Esophagus squamous epithelium (tissue), 5 donors: ENCODE measurements at regions not wholly inside any gene's neighbourhood (a gene's known extent, or its start where the extent isn't known, plus 50 kb on each side); places are given as distances from the start of the nearest gene placed in this dataset.

ENCODE experiments used
- DNase-seq: peaks from one replicate; lab custom pipeline; 2025; lab: John Stamatoyannopoulos, UW
- H3K27ac ChIP-seq, 4 donors: fragments of 200-600 bp; sonication (generic); one replicate each; pipeline ENCODE4 v1.5.1; 2016 to 2019; ENCODE audit warnings: mild to moderate bottlenecking in 1 of 4
- H3K27me3 ChIP-seq, 4 donors: fragments of 200-600 bp; sonication (generic); 1 replicate in 3 of 4; 2 replicates in 1 of 4; pipeline versions ENCODE4 v1.5.1 to v1.6.0; 2017 to 2021; ENCODE audit warnings: antibody characterized with exemption in 1 of 4
- H3K36me3 ChIP-seq, 3 donors: fragments of 200-600 bp; sonication (generic); one replicate each; pipeline ENCODE4 v1.5.1; 2016 to 2019
- H3K4me1 ChIP-seq, 3 donors: fragments of 200-600 bp; sonication (generic); one replicate each; pipeline ENCODE4 v1.5.1; 2017 to 2019
- H3K4me3 ChIP-seq, 4 donors: fragments of 200-600 bp; sonication (generic); 1 replicate in 3 of 4; 2 replicates in 1 of 4; pipeline ENCODE4 v1.5.1; 2016 to 2019; ENCODE audit warnings: mild to moderate bottlenecking in 2 of 4, moderate library complexity in 1 of 4
- H3K9me3 ChIP-seq, 3 donors: fragments of 200-600 bp; sonication (generic); one replicate each; pipeline ENCODE4 v1.5.1; 2016 to 2019
- CTCF ChIP-seq, 6 experiments: fragments of 450-650 bp in 4 of 6; fragments of 200-600 bp in 2 of 6; sonication (generic) in 2 of 6; IDR thresholded peaks; one replicate each; pipeline ENCODE4 v1.5.1; 2016 to 2019; ENCODE audit warnings: antibody characterized with exemption in 6 of 6, mild to moderate bottlenecking in 4 of 6, moderate library complexity in 4 of 6
- POLR2A ChIP-seq, 4 donors: fragments of 450-650 bp; IDR thresholded peaks; one replicate each; pipeline ENCODE4 v1.6.1; 2017; ENCODE audit warnings: antibody characterized with exemption in 4 of 4, mild to moderate bottlenecking in 4 of 4, moderate library complexity in 3 of 4
- WGBS, 2 donors: methylation state at CpG; one replicate each; pipeline ENCODE4 v1.1.5; 2018; 5-methylcytosine and 5-hydroxymethylcytosine counted together
- intact Hi-C: fragments of 100-400 bp; cut with DNase I; formaldehyde crosslinking; loops from one replicate; pipeline ENCODE4 v1.15.0; 2022
- donor health status: DM: yes; HTN: yes; CAD: no.

GRCh38 chr12:73180734-73181133, 908.6 kb downstream of the TRHDE start:
- no peak for DNase-seq
- H3K27me3 ChIP-seq, result no peaks in the 10 kb centered on the region
- H3K4me1 ChIP-seq, result no peaks in the 10 kb centered on the region
- no peak for TF ChIP-seq POLR2A (IDR thresholded peaks at IDR 0.05)
- no peak for TF ChIP-seq CTCF (IDR thresholded peaks at IDR 0.05)
- H3K36me3 ChIP-seq, result no peaks in the 10 kb centered on the region
- WGBS, 2 donors, result 56 to 61% methylated on average over 3 of the region's 3 CpGs
- H3K9me3 ChIP-seq, result peaks cover 0 to 18% (median 9%) of the 10 kb centered on the region in 3 donors
- no peak overlapping the region for H3K4me3 ChIP-seq
- intact Hi-C loops, result no loop called here
- no peak overlapping the region for H3K27ac ChIP-seq

GRCh38 chr12:73181244-73181643, 909.1 kb downstream of the TRHDE start:
- Histone ChIP-seq H3K4me1 (no peaks in the 10 kb centered on the region), H3K9me3 (peaks cover 0 to 22% (median 9%) of the 10 kb centered on the region in 3 donors), H3K27ac (no peak overlapping the region), H3K4me3 (no peak overlapping the region), H3K27me3 (no peaks in the 10 kb centered on the region), H3K36me3 (no peaks in the 10 kb centered on the region)
- WGBS, 2 donors, result 66 to 93% methylated on average over 2 to 6 of the region's 7 CpGs
- no peak for DNase-seq
- intact Hi-C loops, result no loop called here
- TF ChIP-seq POLR2A (IDR thresholded peaks at IDR 0.05), result no peak
- no peak for TF ChIP-seq CTCF (IDR thresholded peaks at IDR 0.05)

- no peaks in the 10 kb centered on the region for H3K4me1 ChIP-seq
- DNase-seq, result no peak
- no peak for TF ChIP-seq CTCF (IDR thresholded peaks at IDR 0.05)
- no peak overlapping the region for H3K4me3 ChIP-seq
- intact Hi-C loops, result no loop called here
- no peak overlapping the region for H3K27ac ChIP-seq
- H3K9me3 ChIP-seq, result peaks cover 0 to 16% (median 9%) of the 10 kb centered on the region in 3 donors
- no peaks in the 10 kb centered on the region for H3K27me3 ChIP-seq
- WGBS, 2 donors, result 67 to 69% methylated on average over 1 of the region's 1 CpG
- H3K36me3 ChIP-seq, result no peaks in the 10 kb centered on the region
These were observed 913.2 kb downstream of the TRHDE start for GRCh38 chr12:73185403-73185802.

- intact Hi-C loops, result no loop called here
- 27 to 35% methylated on average over 2 of the region's 2 CpGs for WGBS, 2 donors
- Histone ChIP-seq H3K9me3 (peaks cover 0 to 15% (median 9%) of the 10 kb centered on the region in 3 donors), H3K36me3 (no peaks in the 10 kb centered on the region), H3K27ac (no peak overlapping the region), H3K27me3 (no peaks in the 10 kb centered on the region), H3K4me1 (no peaks in the 10 kb centered on the region), H3K4me3 (no peak overlapping the region)
- TF ChIP-seq CTCF (IDR thresholded peaks at IDR 0.05) (no peak), POLR2A (IDR thresholded peaks at IDR 0.05) (no peak)
- DNase-seq, result no peak
These were observed 914.1 kb downstream of the TRHDE start for GRCh38 chr12:73186272-73186671.

GRCh38 chr12:73187765-73188164, 915.6 kb downstream of the TRHDE start:
- Histone ChIP-seq H3K36me3 (no peaks in the 10 kb centered on the region), H3K27ac (no peak overlapping the region), H3K9me3 (peaks cover 0 to 15% (median 9%) of the 10 kb centered on the region in 3 donors), H3K27me3 (no peaks in the 10 kb centered on the region), H3K4me1 (no peaks in the 10 kb centered on the region), H3K4me3 (no peak overlapping the region)
- intact Hi-C loops, result no loop called here
- TF ChIP-seq CTCF (IDR thresholded peaks at IDR 0.05) (no peak), POLR2A (IDR thresholded peaks at IDR 0.05) (no peak)
- 86 to 95% methylated on average over 1 of the region's 1 CpG for WGBS, 2 donors
- DNase-seq, result no peak
